ENCODE measurements at regions not wholly inside any gene's neighbourhood (a gene's known extent, or its start where the extent isn't known, plus 50 kb on each side); places are given as distances from the start of the nearest gene placed in this dataset.

- TF ChIP-seq CTCF (IDR thresholded peaks at IDR 0.05) = no peak
- no peak for TF ChIP-seq POLR2A (IDR thresholded peaks at IDR 0.05)
Observed at GRCh38 chr18:7466190-7466589, 100.9 kb upstream of the PTPRM start.

All from thyroid gland (tissue), 4 donors.